Spinal cord (tissue), 9 donors: ENCODE measurements at regions not wholly inside any gene's neighbourhood (a gene's known extent, or its start where the extent isn't known, plus 50 kb on each side); places are given as distances from the start of the nearest gene placed in this dataset.

Experiments used
- DNase-seq, 6 donors: peaks; one replicate each; pipeline versions ENCODE4 v3.0.0 to v3.0.0-alpha.2; 2013 to 2015; ENCODE audit warnings: low spot score in 6 of 6, low read depth in 4 of 6
- H3K27ac ChIP-seq: one replicate; pipeline ENCODE4 v1.5.1; 2013; ENCODE audit warnings: low read depth, low read length, control low read depth
- H3K27me3 ChIP-seq: one replicate; pipeline ENCODE4 v1.6.1; 2013; ENCODE audit warnings: low read length; ENCODE audit not compliant: control insufficient read depth, insufficient read depth
- H3K36me3 ChIP-seq: one replicate; pipeline ENCODE4 v1.6.1; 2013; ENCODE audit warnings: low read length; ENCODE audit not compliant: control insufficient read depth, insufficient read depth
- H3K4me1 ChIP-seq: one replicate; pipeline ENCODE4 v1.6.1; 2013; ENCODE audit warnings: low read length; ENCODE audit not compliant: control insufficient read depth, insufficient read depth
- H3K4me3 ChIP-seq: one replicate; pipeline ENCODE4 v1.5.1; 2013; ENCODE audit warnings: low read depth, low read length, control low read depth
- H3K9me3 ChIP-seq: one replicate; pipeline ENCODE4 v1.6.1; 2013; ENCODE audit warnings: low read length; ENCODE audit not compliant: control insufficient read depth, insufficient read depth
- WGBS: methylation state at CpG from one replicate; pipeline ENCODE4 v1.1.5; 2013; ENCODE audit warnings: missing lambda C conversion rate; ENCODE audit not compliant: insufficient coverage; 5-methylcytosine and 5-hydroxymethylcytosine counted together
- donor health status: healthy.

GRCh38 chr16:86035906-86036305, 136.9 kb downstream of the IRF8 start:
- Histone ChIP-seq H3K9me3 (no peaks in the 10 kb centered on the region), H3K36me3 (no peaks in the 10 kb centered on the region), H3K27me3 (peaks cover 4% of the 10 kb centered on the region), H3K4me1 (peaks cover 61% of the 10 kb centered on the region), H3K4me3 (no peak overlapping the region), H3K27ac (no peak overlapping the region)
- 87% methylated on average over 13 of the region's 13 CpGs for WGBS
- no peak for DNase-seq

DNA sequence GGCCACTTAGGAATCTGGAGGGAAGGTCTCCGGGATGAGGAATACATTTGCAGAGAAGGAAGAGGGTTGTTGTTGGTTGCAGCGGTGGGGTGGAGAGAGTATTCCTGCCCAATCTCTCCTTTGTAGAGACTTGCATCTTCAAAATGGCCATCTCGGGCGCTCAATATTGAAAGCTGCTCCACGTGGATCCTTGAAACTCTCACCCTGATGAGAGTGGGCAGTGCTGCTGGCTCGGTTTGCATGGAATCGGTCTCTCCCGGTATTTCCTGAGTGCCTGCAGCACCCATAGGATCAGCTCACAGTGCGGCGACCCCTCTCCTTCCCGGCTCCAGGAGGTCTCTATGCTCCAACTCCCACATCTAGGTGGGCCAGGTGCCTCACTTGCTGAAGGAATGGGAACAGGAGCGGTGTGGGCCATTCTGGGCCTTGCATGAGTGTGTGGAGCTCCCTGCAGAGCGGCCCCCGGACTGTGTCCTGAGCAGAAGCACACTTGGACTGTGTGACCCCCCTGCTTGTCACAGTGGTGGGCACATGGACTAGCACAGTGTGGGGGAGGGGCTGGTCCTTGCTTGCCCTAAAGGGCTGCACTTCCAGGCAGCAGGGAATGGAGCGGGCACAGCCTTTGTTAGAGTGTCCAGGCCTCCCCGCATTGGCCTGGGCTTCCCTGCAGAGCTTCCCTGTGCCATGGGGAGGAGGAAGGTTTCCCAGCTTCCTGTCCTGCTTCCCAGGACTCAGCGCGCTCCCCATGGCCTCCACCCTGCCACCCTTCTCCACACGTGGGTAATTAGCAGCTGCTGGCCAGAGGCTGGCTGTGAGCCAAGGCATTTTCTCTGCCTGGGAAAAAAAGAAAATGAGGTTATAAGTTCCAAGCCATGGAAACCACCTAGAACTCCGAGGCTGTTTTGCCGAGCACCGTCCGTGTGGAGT, 139.3 kb downstream of the IRF8 start:
- WGBS = 69% methylated on average over 18 of the region's 23 CpGs
- H3K27ac ChIP-seq = no peak overlapping the region
- H3K4me1 ChIP-seq = peaks cover 52% of the 10 kb centered on the region
- no peak overlapping the region for H3K4me3 ChIP-seq
- no peaks in the 10 kb centered on the region for H3K9me3 ChIP-seq
- DNase-seq = peak in 2 of 6 donors; percentile 41 to 62
- peaks cover 2% of the 10 kb centered on the region for H3K27me3 ChIP-seq
- H3K36me3 ChIP-seq = no peaks in the 10 kb centered on the region

GRCh38 chr16:86038926-86039310, 140.0 kb downstream of the IRF8 start:
- Histone ChIP-seq H3K27me3 (peaks cover 2% of the 10 kb centered on the region), H3K4me3 (no peak overlapping the region), H3K4me1 (peaks cover 53% of the 10 kb centered on the region), H3K36me3 (no peaks in the 10 kb centered on the region), H3K9me3 (no peaks in the 10 kb centered on the region), H3K27ac (no peak overlapping the region)
- DNase-seq = no peak
- WGBS = 54% methylated on average over 13 of the region's 13 CpGs

DNA sequence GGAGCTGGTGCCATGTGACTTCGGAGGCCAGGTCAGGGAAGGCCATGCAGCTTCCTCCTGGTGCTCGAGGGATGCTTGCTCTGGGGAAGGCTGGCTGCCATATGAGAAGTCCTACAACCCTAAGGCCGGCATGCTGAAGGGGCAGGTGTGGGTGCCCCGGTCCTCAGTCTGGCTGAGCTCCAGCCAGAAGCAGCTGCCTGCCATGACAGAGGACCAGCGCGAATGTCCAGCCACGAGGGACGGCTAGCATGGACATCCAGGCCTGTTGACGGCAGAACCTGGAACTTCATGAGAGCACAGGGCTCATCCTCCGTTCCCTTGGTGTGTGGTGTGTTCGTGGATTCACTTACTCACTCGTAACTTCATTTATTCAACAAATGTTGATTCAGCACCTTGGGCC, 140.6 kb downstream of the IRF8 start:
- peaks cover 2% of the 10 kb centered on the region for H3K27me3 ChIP-seq
- H3K9me3 ChIP-seq = no peaks in the 10 kb centered on the region
- WGBS = 64% methylated on average over 8 of the region's 12 CpGs

DNA sequence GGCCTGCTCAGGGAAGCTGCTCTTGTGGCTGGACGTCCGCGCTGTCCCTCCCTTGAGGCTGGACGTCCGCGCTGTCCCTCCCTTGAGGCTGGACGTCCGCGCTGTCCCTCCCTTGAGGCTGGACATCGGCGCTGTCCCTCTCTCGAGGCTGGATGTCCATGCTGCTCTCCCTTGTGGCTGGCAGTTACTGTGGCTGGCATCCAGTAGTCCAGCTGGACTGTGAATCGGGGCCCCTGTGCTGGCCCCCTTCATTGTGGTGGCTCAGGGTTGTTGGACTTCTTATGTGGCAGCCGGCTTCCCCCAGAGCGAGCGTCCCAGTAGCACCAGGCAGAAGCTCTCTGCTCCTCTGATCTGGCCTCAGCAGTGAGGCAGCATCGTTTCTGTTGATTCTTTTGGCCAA, 141.5 kb downstream of the IRF8 start:
- 76% methylated on average over 14 of the region's 17 CpGs for WGBS
- DNase-seq = no peak

More for the DNA sequence above, 140.6 kb downstream of the IRF8 start:
- no peak overlapping the region for H3K27ac ChIP-seq
- no peak for DNase-seq
- peaks cover 53% of the 10 kb centered on the region for H3K4me1 ChIP-seq
- H3K4me3 ChIP-seq = no peak overlapping the region
- H3K36me3 ChIP-seq = no peaks in the 10 kb centered on the region

GRCh38 chr16:86041215-86041614, 142.3 kb downstream of the IRF8 start:
- DNase-seq = peak in 1 of 6 donors; percentile 89
- Histone ChIP-seq H3K4me1 (peaks cover 51% of the 10 kb centered on the region), H3K27me3 (peaks cover 4% of the 10 kb centered on the region), H3K4me3 (no peak overlapping the region), H3K9me3 (no peaks in the 10 kb centered on the region), H3K36me3 (no peaks in the 10 kb centered on the region), H3K27ac (no peak overlapping the region)
- 50% methylated on average over 9 of the region's 11 CpGs for WGBS

More for the DNA sequence above, 141.5 kb downstream of the IRF8 start:
- H3K36me3 ChIP-seq = no peaks in the 10 kb centered on the region
- H3K9me3 ChIP-seq = no peaks in the 10 kb centered on the region
- no peak overlapping the region for H3K4me3 ChIP-seq
- H3K27ac ChIP-seq = no peak overlapping the region
- peaks cover 4% of the 10 kb centered on the region for H3K27me3 ChIP-seq
- peaks cover 55% of the 10 kb centered on the region for H3K4me1 ChIP-seq

DNA sequence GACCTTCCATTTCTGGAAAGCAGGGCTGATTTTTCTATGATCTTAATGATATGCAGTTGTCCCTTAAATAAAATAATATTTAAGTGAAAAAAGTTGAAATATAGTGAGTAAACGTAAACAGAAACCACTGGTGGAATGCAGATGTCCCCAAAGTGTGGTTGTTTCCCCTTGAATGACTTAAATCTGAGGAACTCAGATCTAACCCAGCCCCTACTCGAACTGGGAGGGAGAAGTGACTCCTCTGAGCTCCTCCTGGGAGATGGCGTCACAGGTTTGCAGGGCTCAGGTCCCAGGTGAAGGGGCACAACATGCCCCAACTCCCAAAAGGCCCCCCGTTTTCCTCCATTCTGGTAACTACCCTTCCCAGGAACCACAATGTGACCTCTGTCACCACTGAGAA, 142.8 kb downstream of the IRF8 start:
- no peaks in the 10 kb centered on the region for H3K9me3 ChIP-seq
- no peak overlapping the region for H3K27ac ChIP-seq
- no peak overlapping the region for H3K4me3 ChIP-seq
- WGBS = 93% methylated on average over 2 of the region's 4 CpGs
- no peaks in the 10 kb centered on the region for H3K36me3 ChIP-seq
- no peak for DNase-seq
- peaks cover 6% of the 10 kb centered on the region for H3K27me3 ChIP-seq
- H3K4me1 ChIP-seq = peaks cover 51% of the 10 kb centered on the region

GRCh38 chr16:86042393-86042792, 143.4 kb downstream of the IRF8 start:
- no peak overlapping the region for H3K27ac ChIP-seq
- peaks cover 51% of the 10 kb centered on the region for H3K4me1 ChIP-seq
- H3K9me3 ChIP-seq = no peaks in the 10 kb centered on the region
- H3K4me3 ChIP-seq = no peak overlapping the region
- WGBS = 32% methylated on average over 7 of the region's 9 CpGs
- DNase-seq = peak in 2 of 6 donors; percentile 53 to 59
- H3K27me3 ChIP-seq = peaks cover 6% of the 10 kb centered on the region
- H3K36me3 ChIP-seq = no peaks in the 10 kb centered on the region

DNA sequence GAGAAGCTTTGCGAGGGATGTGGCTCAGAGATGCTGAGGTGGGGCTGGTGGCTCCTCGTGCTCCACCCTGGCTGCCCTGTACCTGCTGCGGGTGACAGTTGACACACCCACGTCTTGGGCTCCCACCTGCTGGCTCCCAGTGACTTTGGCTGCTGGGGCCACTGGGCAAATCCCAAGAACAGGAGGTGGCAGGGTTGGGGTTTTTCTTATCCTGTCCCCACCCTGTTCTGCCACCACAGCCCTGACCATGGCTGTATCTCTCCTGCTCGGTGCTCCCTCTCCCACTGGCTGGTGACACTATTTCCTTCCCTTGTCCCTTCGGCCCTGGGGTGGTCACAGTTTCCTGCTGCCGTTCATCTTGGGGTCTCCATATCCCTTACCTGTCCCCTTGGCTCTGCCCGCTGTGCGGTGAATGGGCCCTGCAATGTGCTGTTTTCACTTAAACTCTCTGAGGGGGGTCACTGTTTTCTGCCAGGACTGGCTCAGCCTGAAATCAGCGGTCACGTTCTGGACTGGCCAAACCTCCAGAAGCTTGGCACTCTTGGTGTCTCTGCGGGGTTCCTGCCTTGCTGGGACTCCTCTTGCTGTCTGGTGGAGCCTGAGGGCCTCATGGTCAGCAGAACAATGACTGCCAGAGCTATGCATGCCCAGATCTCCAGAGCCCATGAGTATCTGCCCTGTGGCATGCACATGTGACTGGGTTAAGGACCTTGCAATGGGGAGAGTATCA, 144.2 kb downstream of the IRF8 start:
- Histone ChIP-seq H3K9me3 (no peaks in the 10 kb centered on the region), H3K36me3 (no peaks in the 10 kb centered on the region), H3K27me3 (peaks cover 10% of the 10 kb centered on the region), H3K4me3 (no peak overlapping the region), H3K27ac (no peak overlapping the region), H3K4me1 (peaks cover 50% of the 10 kb centered on the region)
- no peak for DNase-seq
- 66% methylated on average over 12 of the region's 12 CpGs for WGBS
